ENCODE measurements at regions not wholly inside any gene's neighbourhood (a gene's known extent, or its start where the extent isn't known, plus 50 kb on each side); places are given as distances from the start of the nearest gene placed in this dataset.

DNA sequence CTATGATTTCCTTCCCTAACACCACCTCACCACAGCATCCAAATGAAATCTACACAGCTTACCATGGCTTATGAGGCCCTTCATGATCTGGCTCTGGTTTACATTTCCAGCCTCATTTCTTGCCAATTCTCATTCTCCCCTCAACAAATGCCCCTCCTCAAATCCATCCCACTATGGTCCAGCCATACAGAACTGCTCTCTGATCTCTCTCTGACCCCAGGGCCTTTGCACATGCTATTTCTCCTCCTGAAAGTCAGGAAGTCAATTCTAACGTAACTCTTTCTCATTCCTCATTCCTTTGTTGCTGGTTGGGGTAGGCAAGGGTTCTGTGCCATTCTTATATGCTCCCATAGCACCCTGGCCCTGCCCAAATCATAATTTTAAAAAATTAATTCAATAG is 120.0 kb downstream of the LRIG2 start:
- TF ChIP-seq, protein P1, sequence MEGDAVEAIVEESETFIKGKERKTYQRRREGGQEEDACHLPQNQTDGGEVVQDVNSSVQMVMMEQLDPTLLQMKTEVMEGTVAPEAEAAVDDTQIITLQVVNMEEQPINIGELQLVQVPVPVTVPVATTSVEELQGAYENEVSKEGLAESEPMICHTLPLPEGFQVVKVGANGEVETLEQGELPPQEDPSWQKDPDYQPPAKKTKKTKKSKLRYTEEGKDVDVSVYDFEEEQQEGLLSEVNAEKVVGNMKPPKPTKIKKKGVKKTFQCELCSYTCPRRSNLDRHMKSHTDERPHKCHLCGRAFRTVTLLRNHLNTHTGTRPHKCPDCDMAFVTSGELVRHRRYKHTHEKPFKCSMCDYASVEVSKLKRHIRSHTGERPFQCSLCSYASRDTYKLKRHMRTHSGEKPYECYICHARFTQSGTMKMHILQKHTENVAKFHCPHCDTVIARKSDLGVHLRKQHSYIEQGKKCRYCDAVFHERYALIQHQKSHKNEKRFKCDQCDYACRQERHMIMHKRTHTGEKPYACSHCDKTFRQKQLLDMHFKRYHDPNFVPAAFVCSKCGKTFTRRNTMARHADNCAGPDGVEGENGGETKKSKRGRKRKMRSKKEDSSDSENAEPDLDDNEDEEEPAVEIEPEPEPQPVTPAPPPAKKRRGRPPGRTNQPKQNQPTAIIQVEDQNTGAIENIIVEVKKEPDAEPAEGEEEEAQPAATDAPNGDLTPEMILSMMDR (IDR thresholded peaks at IDR 0.05) = no peak
- Histone ChIP-seq H3K4me1 (no peaks in the 10 kb centered on the region), H3K27me3 (ENCODE audit: control insufficient read depth, insufficient read depth, low read length) (no peaks in the 10 kb centered on the region), H3K4me2 (ENCODE audit: low read length) (no peak overlapping the region), H3K27ac (no peak overlapping the region), H3K4me3 (ENCODE audit: low read depth, low read length) (no peak overlapping the region), H3K9me3 (ENCODE audit: control insufficient read depth, low read length) (no peaks in the 10 kb centered on the region), H3K9ac (no peak overlapping the region), H3K36me3 (ENCODE audit: control insufficient read depth, insufficient read depth, low read length) (no peaks in the 10 kb centered on the region), H3K79me2 (no peaks in the 10 kb centered on the region), H2AFZ (no peak overlapping the region)

DNA sequence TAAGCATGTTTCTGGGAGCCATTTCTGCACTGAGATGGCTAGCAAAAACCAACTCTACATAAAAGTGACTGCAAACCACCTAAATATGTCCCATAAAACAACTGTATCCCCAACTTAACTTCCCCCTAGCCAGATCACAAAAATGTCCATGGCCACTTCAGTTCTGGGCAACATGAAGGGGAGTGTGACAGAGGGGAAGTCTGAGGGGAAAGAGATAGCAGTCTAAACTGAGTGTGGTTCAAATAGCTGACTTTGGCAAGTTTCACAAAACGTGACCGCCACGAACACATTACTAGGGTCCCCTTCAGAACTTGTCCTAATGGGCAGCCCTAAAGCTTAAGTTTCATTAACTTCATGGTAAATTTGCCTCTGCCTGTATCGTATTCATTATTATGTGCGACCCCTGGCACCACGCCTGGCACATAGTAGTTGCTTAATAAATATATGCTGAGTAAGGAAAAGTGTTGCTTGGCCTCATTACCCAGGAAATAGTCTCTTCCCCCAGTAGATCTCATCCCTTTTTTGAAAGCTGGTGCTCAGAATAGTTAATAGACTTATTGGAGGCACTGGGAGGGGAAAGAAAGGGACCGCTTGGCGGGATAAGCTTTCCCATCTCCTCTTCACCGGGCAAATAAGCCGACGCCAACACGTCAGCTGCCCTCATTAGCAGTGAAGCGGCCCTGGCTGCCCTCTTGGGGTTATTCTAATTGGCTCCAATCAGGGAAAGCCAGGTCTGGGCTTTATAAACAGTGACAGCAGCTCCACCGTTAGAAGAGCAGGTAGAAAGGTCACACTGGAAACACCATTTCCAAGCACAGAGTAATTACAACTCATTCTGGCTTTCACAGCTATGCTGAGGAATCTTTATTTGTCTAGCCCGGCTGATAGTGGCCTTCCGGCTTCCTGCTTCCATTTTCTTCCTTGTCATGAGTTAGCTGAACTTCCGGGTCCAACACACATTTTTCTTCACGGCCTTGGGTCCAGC is 122.1 kb downstream of the LRIG2 start:
- Histone ChIP-seq H3K4me3 (ENCODE audit: low read depth, low read length) (no peak overlapping the region), H3K9ac (no peak overlapping the region), H3K4me1 (no peaks in the 10 kb centered on the region), H3K36me3 (ENCODE audit: control insufficient read depth, insufficient read depth, low read length) (no peaks in the 10 kb centered on the region), H3K27ac (no peak overlapping the region), H3K27me3 (ENCODE audit: control insufficient read depth, insufficient read depth, low read length) (no peaks in the 10 kb centered on the region), H3K9me3 (ENCODE audit: control insufficient read depth, low read length) (no peaks in the 10 kb centered on the region), H2AFZ (no peak overlapping the region), H3K79me2 (no peaks in the 10 kb centered on the region), H3K4me2 (ENCODE audit: low read length) (no peak overlapping the region)
- TF ChIP-seq, protein P1 (IDR thresholded peaks at IDR 0.05) = no peak

DNA sequence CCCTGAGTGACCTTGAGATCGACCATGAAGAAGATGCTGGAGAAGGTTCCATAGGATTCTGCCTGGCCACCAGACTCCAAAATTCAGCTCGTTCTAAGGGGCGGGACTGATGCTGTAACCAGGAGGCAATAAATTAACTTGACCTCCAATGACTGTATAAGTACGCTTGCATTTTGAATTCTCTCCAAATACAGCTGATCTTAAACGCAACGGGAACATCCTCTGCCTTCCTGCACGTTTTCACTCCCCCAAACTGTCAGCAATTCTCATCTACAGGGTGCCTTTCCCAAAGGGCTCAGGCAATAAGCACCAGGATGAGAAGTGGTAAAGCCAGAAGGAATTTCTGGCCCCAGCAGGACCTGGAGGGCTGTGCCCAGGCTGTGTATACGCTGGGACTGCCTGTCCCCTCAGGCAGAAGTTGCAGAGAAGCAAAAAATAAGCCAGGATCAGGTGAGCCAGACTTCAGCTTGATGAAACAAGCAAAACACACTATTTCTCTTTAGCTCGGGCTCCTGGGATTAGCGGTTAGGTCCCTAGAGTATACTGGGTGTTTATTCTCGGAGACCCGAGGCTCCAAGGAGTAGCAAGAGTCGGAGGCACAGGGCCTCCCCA is 124.8 kb downstream of the LRIG2 start:
- Histone ChIP-seq H2AFZ (no peak overlapping the region), H3K36me3 (ENCODE audit: control insufficient read depth, insufficient read depth, low read length) (no peaks in the 10 kb centered on the region), H3K27me3 (ENCODE audit: control insufficient read depth, insufficient read depth, low read length) (no peaks in the 10 kb centered on the region), H3K4me2 (ENCODE audit: low read length) (no peak overlapping the region), H3K4me1 (no peaks in the 10 kb centered on the region), H3K9ac (no peak overlapping the region), H3K79me2 (no peaks in the 10 kb centered on the region), H3K27ac (no peak overlapping the region), H3K9me3 (ENCODE audit: control insufficient read depth, low read length) (no peaks in the 10 kb centered on the region), H3K4me3 (ENCODE audit: low read depth, low read length) (no peak overlapping the region)
- TF ChIP-seq, protein P1 (IDR thresholded peaks at IDR 0.05) = no peak

DNA sequence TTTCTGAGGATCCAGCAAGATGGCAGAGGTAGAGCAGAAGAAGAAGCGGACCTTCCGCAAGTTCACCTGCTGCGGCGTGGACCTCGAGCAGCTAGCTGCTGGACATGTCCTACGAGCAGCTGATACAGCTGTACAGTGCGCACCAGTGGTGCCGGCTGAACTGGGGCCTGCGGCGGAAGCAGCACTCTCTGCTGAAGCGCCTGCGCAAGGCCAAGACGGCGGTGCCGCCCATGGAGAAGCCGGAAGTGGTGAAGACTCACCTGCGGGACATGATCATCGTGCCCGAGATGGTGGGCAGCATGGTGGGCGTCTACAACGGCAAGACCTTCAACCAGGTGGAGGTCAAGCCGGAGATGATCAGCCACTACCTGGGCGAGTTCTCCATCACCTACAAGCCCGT is 125.8 kb downstream of the LRIG2 start:
- no peak overlapping the region for H3K9ac ChIP-seq
- no peak overlapping the region for H3K27ac ChIP-seq
- H3K4me1 ChIP-seq = no peaks in the 10 kb centered on the region
- H3K4me3 ChIP-seq (ENCODE audit: low read depth, low read length) = no peak overlapping the region
- H3K27me3 ChIP-seq (ENCODE audit: control insufficient read depth, insufficient read depth, low read length) = no peaks in the 10 kb centered on the region
- no peaks in the 10 kb centered on the region for H3K36me3 ChIP-seq (ENCODE audit: control insufficient read depth, insufficient read depth, low read length)
- H3K4me2 ChIP-seq (ENCODE audit: low read length) = no peak overlapping the region
- no peaks in the 10 kb centered on the region for H3K9me3 ChIP-seq (ENCODE audit: control insufficient read depth, low read length)
- no peak overlapping the region for H2AFZ ChIP-seq
- TF ChIP-seq, protein P1 (IDR thresholded peaks at IDR 0.05) = no peak
- H3K79me2 ChIP-seq = no peaks in the 10 kb centered on the region
